ENCODE measurements at regions not wholly inside any gene's neighbourhood (a gene's known extent, or its start where the extent isn't known, plus 50 kb on each side); places are given as distances from the start of the nearest gene placed in this dataset.

DNA sequence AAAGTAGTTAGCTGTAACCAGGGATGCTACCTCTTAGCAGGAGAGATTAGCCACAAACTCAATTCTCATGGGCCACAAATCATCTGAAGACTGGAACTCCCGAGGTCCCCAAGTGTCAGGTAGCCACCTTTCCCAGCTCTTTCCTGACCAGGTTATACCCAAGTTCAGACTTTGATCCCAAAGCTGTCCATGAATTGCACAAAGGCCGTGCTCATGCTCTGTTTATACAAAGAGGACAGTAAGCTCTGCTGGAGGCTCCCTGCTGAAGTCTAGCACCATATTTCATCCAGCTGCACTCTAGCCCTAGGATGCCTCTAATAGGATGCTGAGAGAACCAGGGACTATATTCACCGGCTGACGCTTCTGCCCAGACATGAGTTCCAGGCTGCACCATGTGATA, 271.0 kb upstream of the ADAMTSL1 start:
- no peaks in the 10 kb centered on the region for H4K20me1 ChIP-seq (ENCODE audit: low read depth, low read length)
- no peak overlapping the region for H2AFZ ChIP-seq (ENCODE audit: low read depth, low read length, severe bottlenecking)
- no peaks in the 10 kb centered on the region for H3K27me3 ChIP-seq (ENCODE audit: low read length)
- no peak for TF ChIP-seq EZH2phosphoT487 (conservative IDR thresholded peaks at IDR 0.05; ENCODE audit: low read length)
- TF ChIP-seq, protein P1, sequence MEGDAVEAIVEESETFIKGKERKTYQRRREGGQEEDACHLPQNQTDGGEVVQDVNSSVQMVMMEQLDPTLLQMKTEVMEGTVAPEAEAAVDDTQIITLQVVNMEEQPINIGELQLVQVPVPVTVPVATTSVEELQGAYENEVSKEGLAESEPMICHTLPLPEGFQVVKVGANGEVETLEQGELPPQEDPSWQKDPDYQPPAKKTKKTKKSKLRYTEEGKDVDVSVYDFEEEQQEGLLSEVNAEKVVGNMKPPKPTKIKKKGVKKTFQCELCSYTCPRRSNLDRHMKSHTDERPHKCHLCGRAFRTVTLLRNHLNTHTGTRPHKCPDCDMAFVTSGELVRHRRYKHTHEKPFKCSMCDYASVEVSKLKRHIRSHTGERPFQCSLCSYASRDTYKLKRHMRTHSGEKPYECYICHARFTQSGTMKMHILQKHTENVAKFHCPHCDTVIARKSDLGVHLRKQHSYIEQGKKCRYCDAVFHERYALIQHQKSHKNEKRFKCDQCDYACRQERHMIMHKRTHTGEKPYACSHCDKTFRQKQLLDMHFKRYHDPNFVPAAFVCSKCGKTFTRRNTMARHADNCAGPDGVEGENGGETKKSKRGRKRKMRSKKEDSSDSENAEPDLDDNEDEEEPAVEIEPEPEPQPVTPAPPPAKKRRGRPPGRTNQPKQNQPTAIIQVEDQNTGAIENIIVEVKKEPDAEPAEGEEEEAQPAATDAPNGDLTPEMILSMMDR (IDR thresholded peaks at IDR 0.05; ENCODE audit: insufficient read depth, low read length, poor library complexity, severe bottlenecking), result no peak
- no peaks in the 10 kb centered on the region for H3K9me2 ChIP-seq (replicated peaks; ENCODE audit: insufficient read depth, low read length)
- H3K4me2 ChIP-seq (ENCODE audit: low read depth, low read length, poor library complexity, severe bottlenecking), result no peak overlapping the region
- H3K36me3 ChIP-seq (ENCODE audit: low read length), result no peaks in the 10 kb centered on the region
- H3F3A ChIP-seq (ENCODE audit: insufficient read depth), result no peaks in the 10 kb centered on the region
- no peak overlapping the region for H3K4me3 ChIP-seq (ENCODE audit: insufficient read depth, low read length, poor library complexity, severe bottlenecking)
- H3K79me2 ChIP-seq (ENCODE audit: insufficient read depth, low read length), result no peaks in the 10 kb centered on the region
- no peak overlapping the region for H3K27ac ChIP-seq (ENCODE audit: low read depth, low read length)
- no peaks in the 10 kb centered on the region for H3K9me3 ChIP-seq (ENCODE audit: insufficient read depth, low read length)
- no peak overlapping the region for H3K9ac ChIP-seq (ENCODE audit: low read length)

DNA sequence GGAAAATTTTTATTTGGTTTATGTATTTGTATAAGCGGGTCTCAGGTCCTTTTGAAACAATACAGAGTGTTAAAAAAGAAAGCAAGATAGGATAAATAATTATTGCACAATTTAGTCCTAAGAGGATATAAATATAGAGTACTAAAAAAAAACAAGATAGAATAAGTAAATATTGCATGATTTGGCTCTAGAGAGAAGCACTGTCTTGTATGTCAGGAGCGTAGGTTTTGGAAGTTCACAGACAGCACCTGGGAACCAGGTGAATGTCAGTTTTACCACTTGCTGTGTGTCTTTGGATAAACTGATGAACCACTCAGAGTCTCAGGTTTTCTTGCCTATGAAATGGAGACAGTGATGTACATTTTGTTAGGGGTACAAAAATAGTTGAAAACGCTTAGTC, 266.2 kb upstream of the ADAMTSL1 start:
- no peaks in the 10 kb centered on the region for H3K79me2 ChIP-seq (ENCODE audit: insufficient read depth, low read length)
- H3K27ac ChIP-seq (ENCODE audit: low read depth, low read length), result no peak overlapping the region
- H4K20me1 ChIP-seq (ENCODE audit: low read depth, low read length), result no peaks in the 10 kb centered on the region
- no peak overlapping the region for H2AFZ ChIP-seq (ENCODE audit: low read depth, low read length, severe bottlenecking)
- no peaks in the 10 kb centered on the region for H3K9me3 ChIP-seq (ENCODE audit: insufficient read depth, low read length)
- H3F3A ChIP-seq (ENCODE audit: insufficient read depth), result no peaks in the 10 kb centered on the region
- H3K9ac ChIP-seq (ENCODE audit: low read length), result no peak overlapping the region
- H3K9me2 ChIP-seq (replicated peaks; ENCODE audit: insufficient read depth, low read length), result no peaks in the 10 kb centered on the region
- H3K36me3 ChIP-seq (ENCODE audit: low read length), result no peaks in the 10 kb centered on the region
- H3K4me3 ChIP-seq (ENCODE audit: insufficient read depth, low read length, poor library complexity, severe bottlenecking), result no peak overlapping the region
- H3K27me3 ChIP-seq (ENCODE audit: low read length), result no peaks in the 10 kb centered on the region
- no peak overlapping the region for H3K4me2 ChIP-seq (ENCODE audit: low read depth, low read length, poor library complexity, severe bottlenecking)
- TF ChIP-seq EZH2phosphoT487 (conservative IDR thresholded peaks at IDR 0.05; ENCODE audit: low read length), result no peak
- TF ChIP-seq, protein P1 (IDR thresholded peaks at IDR 0.05; ENCODE audit: insufficient read depth, low read length, poor library complexity, severe bottlenecking), result no peak

DNA sequence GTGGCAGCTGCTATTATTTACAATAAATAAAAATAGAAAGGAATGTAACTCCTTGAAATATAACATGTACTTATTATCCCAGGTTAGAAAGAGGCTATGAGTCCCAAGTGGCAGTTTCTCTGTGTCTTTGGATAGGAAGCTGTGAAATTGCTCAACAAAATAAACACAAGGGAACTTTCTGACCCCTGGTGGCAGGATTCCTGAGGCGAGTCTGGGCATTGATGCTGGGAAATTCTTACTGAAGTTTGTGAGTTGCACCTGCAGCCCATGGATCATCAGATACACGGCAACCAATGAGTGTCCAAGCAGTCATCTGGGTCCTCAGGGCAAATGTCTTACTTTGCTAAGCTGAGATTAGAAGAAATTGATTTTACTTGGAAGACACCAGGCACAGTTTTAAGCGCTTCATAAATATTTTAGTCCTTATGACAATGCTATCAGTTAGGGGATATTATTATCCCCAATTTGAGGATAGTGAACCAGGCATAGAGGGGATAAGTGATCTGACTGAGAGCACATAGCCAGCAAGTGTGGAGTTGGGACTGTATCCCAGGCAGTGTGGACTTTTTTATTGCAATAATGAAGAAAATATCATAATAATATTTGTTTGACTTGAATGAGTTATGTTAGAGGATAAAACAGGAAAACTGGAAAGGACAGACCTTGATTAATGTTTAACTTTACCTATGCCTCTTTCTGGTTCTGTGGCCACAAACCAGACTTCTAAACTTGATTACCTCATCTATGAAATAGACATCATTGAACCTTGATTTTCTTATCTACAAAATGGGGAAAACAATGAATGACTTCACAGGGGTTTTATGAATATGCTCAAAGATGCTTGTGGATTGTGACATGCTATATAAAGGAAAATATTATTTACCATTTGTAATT, 265.5 kb upstream of the ADAMTSL1 start:
- Histone ChIP-seq H3K9me3 (ENCODE audit: insufficient read depth, low read length) (no peaks in the 10 kb centered on the region), H3K9ac (ENCODE audit: low read length) (no peak overlapping the region), H3K79me2 (ENCODE audit: insufficient read depth, low read length) (no peaks in the 10 kb centered on the region), H3K4me3 (ENCODE audit: insufficient read depth, low read length, poor library complexity, severe bottlenecking) (no peak overlapping the region), H2AFZ (ENCODE audit: low read depth, low read length, severe bottlenecking) (no peak overlapping the region), H3F3A (ENCODE audit: insufficient read depth) (no peaks in the 10 kb centered on the region), H4K20me1 (ENCODE audit: low read depth, low read length) (no peaks in the 10 kb centered on the region), H3K9me2 (replicated peaks; ENCODE audit: insufficient read depth, low read length) (no peaks in the 10 kb centered on the region), H3K4me2 (ENCODE audit: low read depth, low read length, poor library complexity, severe bottlenecking) (no peak overlapping the region), H3K36me3 (ENCODE audit: low read length) (no peaks in the 10 kb centered on the region), H3K27me3 (ENCODE audit: low read length) (no peaks in the 10 kb centered on the region), H3K27ac (ENCODE audit: low read depth, low read length) (no peak overlapping the region)
- no peak for TF ChIP-seq EZH2phosphoT487 (conservative IDR thresholded peaks at IDR 0.05; ENCODE audit: low read length)
- TF ChIP-seq, protein P1 (IDR thresholded peaks at IDR 0.05; ENCODE audit: insufficient read depth, low read length, poor library complexity, severe bottlenecking), result no peak

All from SU-DHL-6 (cell line).